HCT116 (cell line): ENCODE measurements at regions not wholly inside any gene's neighbourhood (a gene's known extent, or its start where the extent isn't known, plus 50 kb on each side); places are given as distances from the start of the nearest gene placed in this dataset.

Experiments used
- ATAC-seq: fragments of 200-7000 bp; cut with Tn5 transposase; 2 replicates; pipeline ENCODE4 v1.9.1; 2020; ENCODE audit warnings: mild to moderate bottlenecking, moderate library complexity
- BruUV-seq: library from RNA; stranded (reverse); fragments of 400-500 nt; replicated peaks from 2 replicates; lab custom pipeline; 2021; lab: Mats Ljungman, UMichigan
- CTCF ChIA-PET: fragments of 300-600 bp; sonication (Branson Sonifier 250); formaldehyde crosslinking; loops from one replicate; lab custom pipeline; 2021; ENCODE audit warnings: antibody characterized with exemption; lab: Charles Lee
- POLR2A ChIA-PET: fragments of 300-600, 350-600 bp; sonication (Branson Sonifier 250); formaldehyde crosslinking; loops from one replicate; lab custom pipeline; 2021; ENCODE audit warnings: antibody characterized with exemption; lab: Charles Lee
- RAD21 ChIA-PET, 2 experiments: fragments of 300-600 bp; sonication (Branson Sonifier 250); formaldehyde crosslinking; loops; one replicate each; lab custom pipeline; 2023; ENCODE audit warnings: low total read pairs in 2 of 2; ENCODE audit not compliant: uncharacterized antibody in 2 of 2, unreplicated experiment in 2 of 2, low non-redundant PET in 1 of 2; lab: Charles Lee
- DNase-seq: peaks from one replicate; pipeline ENCODE4 v3.0.0-alpha.2; 2010; ENCODE audit warnings: low read depth, low spot score
- H2AFZ ChIP-seq: fragments of 200-600 bp; shearing (Covaris generic), sonication (generic); 2 replicates; pipeline ENCODE4 v1.6.1; 2017; ENCODE audit warnings: low read depth, mixed run types, mixed read lengths, antibody characterized with exemption, low read length; ENCODE audit not compliant: poor library complexity, severe bottlenecking
- H3K27ac ChIP-seq: 2 replicates; pipeline ENCODE4 v1.5.1; 2012; ENCODE audit warnings: low read depth, low read length
- H3K27me3 ChIP-seq: fragments of 200-600 bp; sonication (generic); 2 replicates; pipeline ENCODE4 v1.6.1; 2016; ENCODE audit warnings: mixed run types, low read length, mixed read lengths; ENCODE audit not compliant: insufficient read depth
- H3K36me3 ChIP-seq, 2 experiments: fragments of 200-500 bp in 1 of 2; fragments of 200-600 bp in 1 of 2; sonication (Bioruptor generic) in 1 of 2; sonication (generic) in 1 of 2; 2 replicates each; pipeline versions ENCODE4 v1.5.1 to v1.6.1; 2014 to 2016; ENCODE audit warnings: low read length in 2 of 2, inconsistent platforms in 1 of 2, mixed read lengths in 1 of 2, mixed run types in 1 of 2; ENCODE audit not compliant: insufficient read depth in 2 of 2, control insufficient read depth in 1 of 2
- H3K4me1 ChIP-seq, 2 experiments: fragments of 200-600 bp in 1 of 2; sonication (generic) in 1 of 2; 2 replicates each; pipeline versions ENCODE4 v1.5.1 to v1.6.1; 2012 to 2017; ENCODE audit warnings: low read length in 2 of 2, inconsistent platforms in 1 of 2, mild to moderate bottlenecking in 1 of 2, mixed read lengths in 1 of 2, mixed run types in 1 of 2, moderate library complexity in 1 of 2; ENCODE audit not compliant: insufficient read depth in 2 of 2, control insufficient read depth in 1 of 2
- H3K4me2 ChIP-seq: fragments of 200-600 bp; sonication (generic); 2 replicates; pipeline ENCODE4 v1.6.1; 2017; ENCODE audit warnings: mixed run types, low read length, mixed read lengths
- H3K4me3 ChIP-seq, 2 experiments: fragments of 200-600 bp in 1 of 2; sonication (generic) in 1 of 2; replicated peaks in 1 of 2; 2 replicates each; pipeline ENCODE4 v1.5.1; 2011 to 2016; ENCODE audit warnings: low read length in 2 of 2, control low read depth in 1 of 2, low read depth in 1 of 2, mild to moderate bottlenecking in 1 of 2, mixed read lengths in 1 of 2, mixed run types in 1 of 2
- H3K79me2 ChIP-seq: fragments of 200-600 bp; sonication (generic); 2 replicates; pipeline ENCODE4 v1.6.1; 2017; ENCODE audit warnings: mild to moderate bottlenecking, mixed run types, low read length, moderate library complexity, mixed read lengths; ENCODE audit not compliant: insufficient read depth
- H3K9ac ChIP-seq: fragments of 200-600 bp; sonication (generic); 2 replicates; pipeline ENCODE4 v1.6.1; 2016; ENCODE audit warnings: low read length, mixed read lengths
- H3K9me2 ChIP-seq: fragments of 200-600 bp; sonication (generic), shearing (Covaris generic); 2 replicates; pipeline ENCODE4 v1.6.1; 2017; ENCODE audit warnings: mixed run types, mild to moderate bottlenecking, moderate library complexity; ENCODE audit not compliant: insufficient read depth
- H3K9me3 ChIP-seq, 2 experiments: fragments of 200-500 bp in 1 of 2; fragments of 200-600 bp in 1 of 2; sonication (Bioruptor generic) in 1 of 2; sonication (generic) in 1 of 2; 2 replicates each; pipeline ENCODE4 v1.6.1; 2014 to 2017; ENCODE audit warnings: low read length in 2 of 2, mixed read lengths in 2 of 2, inconsistent platforms in 1 of 2, low read depth in 1 of 2, mild to moderate bottlenecking in 1 of 2, mixed run types in 1 of 2, moderate library complexity in 1 of 2; ENCODE audit not compliant: control insufficient read depth in 1 of 2, insufficient read depth in 1 of 2
- H4K20me1 ChIP-seq: fragments of 200-600 bp; sonication (generic), shearing (Covaris generic); 2 replicates; pipeline ENCODE4 v1.6.1; 2017; ENCODE audit warnings: mixed run types, mild to moderate bottlenecking, moderate library complexity; ENCODE audit not compliant: insufficient read depth
- CBX3 ChIP-seq: IDR thresholded peaks from 2 replicates; pipeline ENCODE4 v1.6.1; 2012; ENCODE audit warnings: low read depth
- CEBPB ChIP-seq: IDR thresholded peaks from 2 replicates; pipeline ENCODE4 v1.6.1; 2012; ENCODE audit warnings: low read depth
- CTCF ChIP-seq, 3 experiments: fragments of 200-600 bp in 1 of 3; sonication (generic) in 1 of 3; IDR thresholded peaks in 2 of 3; conservative IDR thresholded peaks in 1 of 3; 2 replicates each; pipeline ENCODE4 v1.5.1; 2012 to 2017; ENCODE audit warnings: low read depth in 2 of 3, low read length in 2 of 3, antibody characterized with exemption in 1 of 3, borderline replicate concordance in 1 of 3, control low read depth in 1 of 3, mild to moderate bottlenecking in 1 of 3, mixed read lengths in 1 of 3, mixed run types in 1 of 3, moderate library complexity in 1 of 3; ENCODE audit not compliant: insufficient read depth in 1 of 3
- EGR1 ChIP-seq: IDR thresholded peaks from 2 replicates; pipeline ENCODE4 v1.6.1; 2012; ENCODE audit warnings: low read depth
- ELF1 ChIP-seq: IDR thresholded peaks from 2 replicates; pipeline ENCODE4 v1.6.1; 2012; ENCODE audit warnings: low read depth, borderline replicate concordance
- EZH2 ChIP-seq: fragments of 200-600 bp; sonication (generic); IDR thresholded peaks from 2 replicates; pipeline ENCODE4 v1.6.1; 2017; ENCODE audit warnings: antibody characterized with exemption, mixed run types
- EZH2phosphoT487 ChIP-seq: fragments of 200-600 bp; IDR thresholded peaks from 2 replicates; pipeline ENCODE4 v1.6.1; 2018; ENCODE audit warnings: antibody characterized with exemption, borderline replicate concordance
- FOSL1 ChIP-seq: IDR thresholded peaks from 2 replicates; pipeline ENCODE4 v1.6.1; 2012; ENCODE audit warnings: low read depth
- JUND ChIP-seq: IDR thresholded peaks from 2 replicates; pipeline ENCODE4 v1.6.1; 2012
- MAX ChIP-seq: IDR thresholded peaks from 2 replicates; pipeline ENCODE4 v1.6.1; 2012
- POLR2A ChIP-seq: IDR thresholded peaks from 2 replicates; pipeline ENCODE4 v1.7.0; 2011; ENCODE audit warnings: borderline replicate concordance; ENCODE audit not compliant: insufficient read depth, insufficient read length; ENCODE audit errors: extremely low read depth
- POLR2AphosphoS5 ChIP-seq: IDR thresholded peaks from 2 replicates; pipeline ENCODE4 v1.6.1; 2011; ENCODE audit warnings: mild to moderate bottlenecking, low read depth, low read length, moderate library complexity
- RAD21 ChIP-seq: IDR thresholded peaks from 2 replicates; pipeline ENCODE4 v1.6.1; 2012; ENCODE audit warnings: low read depth, mild to moderate bottlenecking
- SIN3A ChIP-seq: IDR thresholded peaks from 2 replicates; pipeline ENCODE4 v1.6.1; 2012; ENCODE audit warnings: low read depth
- SP1 ChIP-seq: IDR thresholded peaks from 2 replicates; pipeline ENCODE4 v1.6.1; 2012; ENCODE audit warnings: low read depth
- TCF7L2 ChIP-seq: IDR thresholded peaks from 2 replicates; pipeline ENCODE4 v1.7.0; 2011; ENCODE audit warnings: borderline replicate concordance, inconsistent platforms; ENCODE audit not compliant: insufficient read depth, insufficient read length; ENCODE audit errors: extremely low read depth
- ZBTB33 ChIP-seq: IDR thresholded peaks from 2 replicates; pipeline ENCODE4 v1.6.1; 2011; ENCODE audit warnings: mild to moderate bottlenecking, low read length, moderate library complexity; ENCODE audit not compliant: insufficient replicate concordance; ENCODE audit errors: extremely low read depth
- ZFX ChIP-seq: fragments of 450-650 bp; IDR thresholded peaks from 2 replicates; pipeline ENCODE4 v1.6.1; 2017
- ZNF274 ChIP-seq: fragments of 200-500 bp; sonication (Bioruptor generic); IDR thresholded peaks from 2 replicates; pipeline ENCODE4 v1.6.1; 2014; ENCODE audit warnings: mild to moderate bottlenecking, low read depth, low read length, inconsistent platforms
- intact Hi-C: fragments of 100-400 bp; cut with micrococcal nuclease; formaldehyde crosslinking; loops from 2 replicates; pipeline ENCODE4 v1.10.0; 2022

GRCh38 chr11:21775911-21776310 lies 417.0 kb upstream of the ANO5 start:
- Histone ChIP-seq H4K20me1 (no peaks in the 10 kb centered on the region), H3K4me3 (no peak overlapping the region), H3K27ac (no peak overlapping the region), H3K9me2 (no peaks in the 10 kb centered on the region), H3K79me2 (no peaks in the 10 kb centered on the region), H3K9ac (no peak overlapping the region), H3K27me3 (no peaks in the 10 kb centered on the region), H3K4me2 (no peak overlapping the region), H3K4me1 (no peaks in the 10 kb centered on the region), H2AFZ (no peak overlapping the region), H3K9me3 (peaks cover 0 to 15% of the 10 kb centered on the region in 2 experiments; a peak in 2 of 4 replicates), H3K36me3 (no peaks in the 10 kb centered on the region)
- RAD21 ChIA-PET, result no interaction called here
- ATAC-seq (no peak), DNase-seq (no peak)
- intact Hi-C loops, result no loop called here
- BruUV-seq, result no TSS peak
- POLR2A ChIA-PET, result no interaction called here
- CTCF ChIA-PET, result no interaction called here
- TF ChIP-seq TCF7L2 (no peak), EGR1 (no peak), ZFX (no peak), EZH2 (no peak), ZBTB33 (no peak), FOSL1 (no peak), EZH2phosphoT487 (no peak), RAD21 (no peak), SP1 (no peak), MAX (no peak), SIN3A (no peak), ZNF274 (no peak), JUND (no peak), ELF1 (no peak), POLR2A (no peak), CEBPB (no peak), POLR2AphosphoS5 (no peak), CBX3 (no peak), CTCF (IDR thresholded peaks at IDR 0.05 in 2 of 3, conservative IDR thresholded peaks at IDR 0.05 in 1 of 3; ENCODE audit: borderline replicate concordance in 1 of 3, insufficient read depth in 1 of 3, low read depth in 2 of 3, low read length in 2 of 3) (no peak)
- TF ChIP-seq, all 23 proteins: peak for 0
